Activated gamma-delta T cell treated with Interleukin-2 at 50 U/mL for 16 hours (primary cell): ENCODE measurements at regions not wholly inside any gene's neighbourhood (a gene's known extent, or its start where the extent isn't known, plus 50 kb on each side); places are given as distances from the start of the nearest gene placed in this dataset.
"Not testable (repeated sequence)": the region's sequence is repeated elsewhere in the genome, so short reads cannot be mapped to it uniquely, and the experiment has no call there.

ENCODE experiments used
- DNase-seq: peaks from one replicate; pipeline ENCODE4 v3.0.0-alpha.2; 2020

- no peak for DNase-seq
These were observed 272.6 kb downstream of the MATN1 start for GRCh38 chr1:30450818-30451233.

GRCh38 chr1:30450148-30450817 lies 273.1 kb downstream of the MATN1 start:
- no peak for DNase-seq

GRCh38 chr1:30449428-30450147 lies 273.8 kb downstream of the MATN1 start:
- no peak for DNase-seq

DNA sequence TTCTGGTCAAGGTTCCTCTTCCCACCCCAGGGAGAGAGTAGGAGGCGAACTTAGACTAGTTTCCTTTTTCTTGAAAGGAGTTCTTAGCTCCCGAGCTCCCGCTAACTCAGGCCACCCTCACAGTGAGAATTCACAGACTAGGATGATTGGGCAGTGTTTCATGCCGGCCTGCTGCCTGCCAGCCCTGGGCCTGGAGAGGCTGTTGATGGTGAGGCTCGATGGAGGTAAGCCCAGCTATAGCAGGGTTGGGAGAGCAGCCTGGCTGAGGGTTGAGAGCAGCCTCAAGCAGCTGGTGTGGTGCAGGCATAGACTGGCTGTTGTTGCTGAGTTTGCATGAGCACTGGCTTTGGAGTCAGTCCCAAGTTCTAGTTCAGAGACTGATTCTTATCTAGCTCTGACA lies 274.4 kb downstream of the MATN1 start:
- no peak for DNase-seq

DNA sequence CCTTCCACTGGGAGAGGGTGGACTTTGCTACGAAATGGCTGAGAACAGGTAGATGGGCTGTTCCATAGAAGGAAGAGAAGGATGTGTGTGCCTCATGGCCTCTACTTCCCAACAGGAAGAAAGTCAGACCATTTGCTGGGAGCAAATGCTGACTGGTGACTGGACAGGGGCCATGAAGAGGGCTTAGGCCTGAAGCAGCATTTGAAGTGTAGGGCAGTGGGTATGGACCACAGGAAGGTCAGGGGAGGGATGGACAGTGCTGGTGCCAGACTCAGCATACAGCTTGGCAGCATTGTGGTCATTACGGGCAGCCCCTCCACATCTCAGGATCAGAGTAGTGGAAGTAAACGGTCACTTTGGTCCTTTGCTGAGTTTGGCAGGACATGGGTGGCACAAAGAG lies 275.7 kb downstream of the MATN1 start:
- no peak for DNase-seq

- DNase-seq: no peak
These were observed 276.3 kb downstream of the MATN1 start for GRCh38 chr1:30447080-30447479.

GRCh38 chr1:30446508-30446907 lies 276.9 kb downstream of the MATN1 start:
- no peak for DNase-seq

GRCh38 chr1:30446095-30446494 lies 277.3 kb downstream of the MATN1 start:
- DNase-seq: no peak

GRCh38 chr1:30445449-30445848 lies 277.9 kb downstream of the MATN1 start:
- DNase-seq: no peak

GRCh38 chr1:30444850-30445249 lies 278.5 kb downstream of the MATN1 start:
- DNase-seq: no peak

GRCh38 chr1:30444401-30444800 lies 279.0 kb downstream of the MATN1 start:
- DNase-seq: no peak

GRCh38 chr1:30438274-30438673 lies 285.1 kb downstream of the MATN1 start:
- not testable (repeated sequence) for DNase-seq

GRCh38 chr1:30437059-30437576 lies 286.3 kb downstream of the MATN1 start:
- DNase-seq: no peak

DNA sequence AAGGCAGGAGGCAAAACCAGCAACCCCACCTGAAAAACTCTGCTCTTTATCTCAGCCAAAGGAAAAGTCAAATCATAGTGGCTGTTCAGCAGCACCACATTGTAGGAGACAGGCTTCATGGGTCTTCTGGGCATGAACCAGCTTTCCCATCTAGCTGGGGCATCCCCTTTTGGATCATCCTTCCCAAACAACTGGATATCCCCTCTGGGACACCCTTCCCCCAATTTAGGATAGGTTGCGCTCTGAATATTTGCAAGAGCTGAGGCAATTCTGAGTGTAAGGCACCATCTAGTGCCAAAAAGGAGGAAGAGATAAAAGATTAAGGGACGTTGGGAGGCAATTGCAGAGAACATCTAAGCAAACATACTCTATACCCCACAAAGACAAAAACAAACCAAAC lies 295.8 kb downstream of the MATN1 start:
- no peak for DNase-seq

DNA sequence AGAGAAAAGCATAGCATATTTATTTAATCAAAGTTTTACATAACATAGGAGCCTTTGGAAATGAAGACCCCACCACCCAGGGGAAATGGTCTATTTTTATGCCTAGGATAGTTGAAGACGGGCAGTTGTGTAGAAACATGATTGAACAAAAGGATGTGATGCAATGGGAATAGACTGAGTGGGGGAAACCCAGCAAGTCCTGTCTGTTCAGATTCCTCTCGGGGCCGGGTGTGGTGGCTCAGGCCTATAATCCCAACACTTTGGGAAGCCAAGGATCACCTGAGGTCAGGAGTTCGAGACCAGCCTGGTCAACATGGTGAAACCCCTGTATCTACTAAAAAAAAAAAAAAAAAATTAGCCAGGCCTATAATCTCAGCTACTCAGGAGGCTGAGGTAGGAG lies 298.3 kb downstream of the MATN1 start:
- DNase-seq: no peak

- no peak for DNase-seq
These were observed 299.8 kb downstream of the MATN1 start for GRCh38 chr1:30423570-30423969.

DNA sequence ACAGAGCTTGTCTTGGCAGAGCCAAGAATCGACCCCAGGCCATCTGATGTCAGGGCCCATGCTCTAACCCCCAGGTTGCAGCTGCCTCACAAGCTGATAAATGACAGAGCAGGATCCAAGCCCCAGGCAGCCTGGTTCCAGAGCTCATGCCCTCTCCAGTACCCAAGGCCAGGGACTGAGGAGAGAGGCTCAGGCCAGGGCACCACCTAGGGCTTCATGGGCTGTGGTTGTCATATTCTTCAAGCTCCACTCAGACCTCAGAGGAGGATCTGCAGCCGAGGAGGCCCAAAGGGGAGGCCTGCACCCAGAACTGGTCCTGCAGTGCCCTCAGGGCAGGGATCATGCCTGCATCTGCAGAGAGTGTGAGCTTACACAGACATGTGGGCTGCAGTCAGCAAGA lies 301.1 kb downstream of the MATN1 start:
- DNase-seq: no peak

GRCh38 chr1:30420519-30421050 lies 302.8 kb downstream of the MATN1 start:
- DNase-seq: no peak

GRCh38 chr1:30419831-30420230 lies 303.6 kb downstream of the MATN1 start:
- no peak for DNase-seq

GRCh38 chr1:30418939-30419720 lies 304.3 kb downstream of the MATN1 start:
- DNase-seq: no peak

- no peak for DNase-seq
These were observed 305.1 kb downstream of the MATN1 start for GRCh38 chr1:30418061-30418938.

GRCh38 chr1:30417701-30418046 lies 305.7 kb downstream of the MATN1 start:
- DNase-seq: no peak
